Body of pancreas (tissue), 4 donors: ENCODE measurements at regions not wholly inside any gene's neighbourhood (a gene's known extent, or its start where the extent isn't known, plus 50 kb on each side); places are given as distances from the start of the nearest gene placed in this dataset.

Experiments used
- CTCF ChIP-seq, 7 experiments: fragments of 450-650 bp in 4 of 7; fragments of 200-600 bp in 3 of 7; sonication (generic) in 3 of 7; IDR thresholded peaks; one replicate each; pipeline ENCODE4 v1.5.1; 2016 to 2019; ENCODE audit warnings: antibody characterized with exemption in 7 of 7
- POLR2A ChIP-seq, 3 donors: fragments of 450-650 bp; IDR thresholded peaks; one replicate each; pipeline ENCODE4 v1.6.1; 2016; ENCODE audit warnings: antibody characterized with exemption in 3 of 3, mild to moderate bottlenecking in 2 of 3

- no peak for TF ChIP-seq CTCF (IDR thresholded peaks at IDR 0.05)
- no peak for TF ChIP-seq POLR2A (IDR thresholded peaks at IDR 0.05)
Measured at GRCh38 chr5:74149395-74149794, 491.1 kb downstream of the ENC1 start.
